T-helper 2 cell treated with Interferon-gamma antibody and Interleukin-4, amounts not matched to agents 5 μg/mL and 100 μg/mL, for 36 hours (primary cell): ENCODE measurements at regions not wholly inside any gene's neighbourhood (a gene's known extent, or its start where the extent isn't known, plus 50 kb on each side); places are given as distances from the start of the nearest gene placed in this dataset.
"Not testable (repeated sequence)": the region's sequence is repeated elsewhere in the genome, so short reads cannot be mapped to it uniquely, and the experiment has no call there.

ENCODE experiments used
- DNase-seq: peaks from one replicate; pipeline ENCODE4 v3.0.0; 2021; ENCODE audit warnings: low spot score
- H3K27ac Mint-ChIP-seq: one replicate; pipeline ENCODE4 v1.8.0; 2021; ENCODE audit warnings: mild to moderate bottlenecking, mixed read lengths
- H3K27me3 Mint-ChIP-seq: one replicate; pipeline ENCODE4 v1.8.0; 2021; ENCODE audit warnings: low read depth, mixed read lengths
- H3K36me3 Mint-ChIP-seq: one replicate; pipeline ENCODE4 v1.8.0; 2021; ENCODE audit warnings: low read depth, mixed read lengths
- H3K4me1 Mint-ChIP-seq: one replicate; pipeline ENCODE4 v1.8.0; 2021; ENCODE audit warnings: low read depth, mixed read lengths
- H3K4me3 Mint-ChIP-seq: one replicate; pipeline ENCODE4 v1.8.0; 2022; ENCODE audit warnings: mild to moderate bottlenecking, moderate library complexity, mixed read lengths
- H3K9me3 Mint-ChIP-seq: one replicate; pipeline ENCODE4 v1.8.0; 2021; ENCODE audit warnings: mixed read lengths

DNA sequence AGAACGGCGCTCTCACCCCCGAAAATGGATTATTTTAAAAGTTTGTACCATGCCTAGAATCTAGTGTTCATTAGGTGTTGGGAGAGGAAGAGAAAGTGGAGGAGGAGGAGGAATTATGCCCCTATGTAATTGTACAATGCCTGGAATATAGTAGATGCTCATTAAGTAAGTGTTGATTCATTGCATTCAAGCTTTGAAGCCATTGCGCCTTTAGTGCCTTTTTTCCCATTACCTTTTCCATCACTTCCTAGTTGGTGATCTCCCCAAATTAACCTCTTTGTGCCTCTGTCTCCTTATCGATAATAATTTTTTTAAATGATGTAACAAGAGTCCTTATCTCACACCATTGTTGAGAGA lies 220.7 kb upstream of the PRICKLE2 start:
- H3K4me3 Mint-ChIP-seq: no peak overlapping the region
- H3K27me3 Mint-ChIP-seq: peaks cover 67% of the 10 kb centered on the region
- H3K36me3 Mint-ChIP-seq: no peaks in the 10 kb centered on the region
- no peaks in the 10 kb centered on the region for H3K9me3 Mint-ChIP-seq
- no peak for DNase-seq
- no peaks in the 10 kb centered on the region for H3K4me1 Mint-ChIP-seq
- H3K27ac Mint-ChIP-seq: no peak overlapping the region

DNA sequence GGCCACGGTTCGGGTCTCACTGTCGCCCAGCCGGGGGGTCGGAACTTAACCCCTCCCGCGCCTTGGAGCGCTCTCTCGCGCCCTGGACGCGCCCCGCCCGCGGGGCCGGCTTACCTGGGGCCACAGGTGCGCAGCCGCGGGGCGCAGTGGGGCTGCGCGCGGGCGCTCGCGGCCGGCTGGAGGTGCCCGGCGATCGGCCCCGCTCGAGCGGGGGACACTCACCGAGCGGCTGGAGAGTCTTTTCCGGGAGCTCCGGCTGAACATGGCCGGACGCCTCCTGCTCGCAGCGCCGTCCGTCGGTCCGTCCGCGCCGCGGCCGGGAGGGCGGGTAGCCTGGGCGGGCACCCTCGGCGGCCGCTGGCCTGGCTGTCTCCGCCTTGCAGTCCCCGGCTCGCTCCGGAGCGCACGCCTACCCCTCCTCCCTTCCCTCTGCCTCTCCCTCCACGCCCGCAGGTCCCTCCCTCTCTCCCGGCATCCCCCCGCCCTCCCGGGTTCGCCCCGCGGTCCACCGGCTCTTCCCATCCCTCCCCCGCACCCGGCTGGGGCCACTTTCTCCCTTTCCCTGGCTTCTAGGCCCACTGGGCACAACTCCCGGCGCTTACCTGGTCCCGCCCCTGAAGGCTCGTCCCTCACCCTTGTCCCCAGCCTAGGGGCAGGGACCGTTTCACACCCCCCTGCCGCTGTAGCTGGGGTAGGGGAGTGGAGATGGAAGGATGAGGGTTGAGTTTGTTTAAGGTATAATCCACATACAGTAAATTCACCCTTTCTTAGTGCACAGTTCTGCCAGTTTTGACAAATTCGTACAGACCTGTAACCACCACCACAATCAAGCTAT lies 220.1 kb upstream of the PRICKLE2 start:
- Mint-ChIP-seq H3K27me3 (peaks cover 68% of the 10 kb centered on the region), H3K4me3 (peak overlapping the region; percentile 4), H3K27ac (no peak overlapping the region), H3K36me3 (no peaks in the 10 kb centered on the region), H3K4me1 (no peaks in the 10 kb centered on the region), H3K9me3 (no peaks in the 10 kb centered on the region)
- DNase-seq: no peak

DNA sequence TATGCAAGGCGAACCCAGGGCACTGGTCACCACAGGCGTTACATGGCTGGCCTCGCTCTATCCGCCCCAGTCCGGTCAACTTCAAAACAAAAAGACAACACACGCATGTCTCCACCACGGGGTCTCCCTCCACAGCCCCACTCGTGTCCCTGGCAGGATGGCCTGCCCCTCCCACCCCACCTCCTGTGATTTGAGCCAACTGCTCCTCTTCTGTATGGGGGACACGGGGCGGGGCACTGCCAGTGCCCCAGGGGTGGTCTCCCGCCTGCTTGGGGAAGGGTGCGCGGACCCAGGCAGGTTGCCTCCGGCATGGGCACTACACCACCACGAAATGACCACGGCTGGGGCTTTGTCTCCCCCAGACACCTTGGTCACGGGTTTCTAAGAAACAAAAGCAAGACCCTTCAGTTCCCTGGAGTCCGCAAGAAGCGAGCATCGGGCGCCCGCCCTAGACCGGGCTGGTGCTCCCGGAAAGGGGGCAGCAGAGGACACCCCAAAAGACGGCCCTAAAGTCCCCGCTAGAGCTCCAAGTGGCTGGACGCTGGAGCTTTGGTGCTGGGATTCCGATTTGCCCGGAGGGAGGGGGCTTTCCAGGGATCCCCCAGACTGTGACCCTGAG lies 219.3 kb upstream of the PRICKLE2 start:
- H3K36me3 Mint-ChIP-seq: no peaks in the 10 kb centered on the region
- no peak overlapping the region for H3K27ac Mint-ChIP-seq
- H3K4me1 Mint-ChIP-seq: no peaks in the 10 kb centered on the region
- DNase-seq: no peak
- peaks cover 68% of the 10 kb centered on the region for H3K27me3 Mint-ChIP-seq
- no peak overlapping the region for H3K4me3 Mint-ChIP-seq
- H3K9me3 Mint-ChIP-seq: no peaks in the 10 kb centered on the region

DNA sequence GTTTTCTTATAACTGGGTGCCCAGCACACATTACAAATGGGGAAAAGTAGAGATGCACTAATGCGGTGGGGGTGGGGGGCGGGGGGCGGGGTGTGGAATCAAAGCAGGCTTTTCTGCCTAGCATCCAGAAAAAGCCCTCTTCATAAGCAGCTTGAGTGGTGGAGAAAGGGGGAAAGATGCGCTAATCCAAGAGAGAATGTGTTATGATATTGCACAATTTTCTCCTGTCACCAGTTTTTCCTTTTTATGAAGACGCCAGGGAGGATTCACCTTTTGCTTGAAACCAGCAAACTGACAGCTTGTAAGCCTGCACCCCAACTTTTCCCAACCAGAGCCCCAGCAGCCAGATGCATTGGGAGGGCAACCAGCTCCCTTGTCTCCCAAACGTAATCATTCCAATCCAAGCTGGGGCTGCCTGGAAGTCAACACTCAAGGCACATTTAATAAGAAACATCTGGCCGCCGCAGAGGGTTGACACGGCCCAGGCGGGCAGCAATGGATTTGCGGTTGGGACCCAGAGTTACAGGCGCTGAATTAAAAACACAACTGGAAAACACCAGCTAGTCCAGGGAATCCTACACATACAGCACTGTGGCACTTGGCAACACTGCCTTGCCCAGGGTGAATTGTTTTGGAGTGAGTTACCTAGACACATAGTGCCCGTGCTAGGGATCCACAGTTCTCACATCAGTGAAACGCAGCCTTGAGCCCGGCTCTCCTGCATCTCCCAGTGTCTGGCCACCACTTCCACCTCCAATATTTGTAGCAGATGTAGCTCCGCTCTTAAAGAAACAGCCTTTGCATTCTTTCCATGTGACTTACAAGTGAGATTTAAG lies 218.5 kb upstream of the PRICKLE2 start:
- Mint-ChIP-seq H3K4me1 (no peaks in the 10 kb centered on the region), H3K4me3 (no peak overlapping the region), H3K36me3 (no peaks in the 10 kb centered on the region), H3K27ac (no peak overlapping the region), H3K9me3 (no peaks in the 10 kb centered on the region), H3K27me3 (peaks cover 69% of the 10 kb centered on the region)
- no peak for DNase-seq

DNA sequence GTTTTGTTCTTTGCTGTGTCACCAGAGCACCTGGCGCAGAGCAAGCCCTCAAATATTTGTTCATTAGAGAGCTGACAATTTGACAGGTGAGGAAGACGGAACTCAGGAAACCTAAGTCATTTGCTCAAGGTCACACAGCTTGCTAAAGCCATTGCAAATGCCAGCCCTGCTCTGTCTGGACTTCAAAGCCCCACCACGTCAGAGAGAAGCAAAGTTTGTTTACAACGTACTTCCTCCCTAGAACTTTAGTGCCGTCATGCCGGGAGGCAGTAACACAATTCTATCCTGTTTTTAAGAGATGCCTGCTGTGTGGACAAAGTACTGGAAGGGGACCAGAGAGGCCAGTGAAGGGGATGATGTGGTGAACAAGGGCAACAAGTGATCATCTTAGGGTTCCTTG lies 216.6 kb upstream of the PRICKLE2 start:
- no peaks in the 10 kb centered on the region for H3K36me3 Mint-ChIP-seq
- no peaks in the 10 kb centered on the region for H3K9me3 Mint-ChIP-seq
- no peak overlapping the region for H3K4me3 Mint-ChIP-seq
- peaks cover 55% of the 10 kb centered on the region for H3K27me3 Mint-ChIP-seq
- no peak overlapping the region for H3K27ac Mint-ChIP-seq
- DNase-seq: no peak
- no peaks in the 10 kb centered on the region for H3K4me1 Mint-ChIP-seq

DNA sequence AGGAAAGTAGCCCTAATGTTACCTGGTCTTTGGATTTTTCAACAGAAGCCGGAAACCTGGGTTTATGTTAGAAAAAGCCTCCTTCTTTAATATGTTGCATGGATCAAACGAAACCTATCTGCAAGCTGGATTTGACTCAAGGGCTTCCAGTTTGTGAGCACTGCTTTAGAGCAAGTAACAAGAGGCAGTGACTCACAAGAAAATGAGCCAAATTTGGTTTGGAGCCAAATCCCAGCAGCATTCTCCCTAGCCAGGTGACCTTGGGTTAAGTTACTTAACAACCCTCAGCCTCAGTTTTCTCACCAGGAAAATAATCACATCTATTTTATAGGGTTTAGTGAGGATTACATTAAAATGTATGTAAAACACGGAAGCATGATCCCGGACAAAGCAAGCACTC lies 215.2 kb upstream of the PRICKLE2 start:
- no peak overlapping the region for H3K4me3 Mint-ChIP-seq
- H3K36me3 Mint-ChIP-seq: no peaks in the 10 kb centered on the region
- no peaks in the 10 kb centered on the region for H3K9me3 Mint-ChIP-seq
- DNase-seq: no peak
- H3K4me1 Mint-ChIP-seq: no peaks in the 10 kb centered on the region
- H3K27ac Mint-ChIP-seq: no peak overlapping the region
- H3K27me3 Mint-ChIP-seq: peaks cover 44% of the 10 kb centered on the region

DNA sequence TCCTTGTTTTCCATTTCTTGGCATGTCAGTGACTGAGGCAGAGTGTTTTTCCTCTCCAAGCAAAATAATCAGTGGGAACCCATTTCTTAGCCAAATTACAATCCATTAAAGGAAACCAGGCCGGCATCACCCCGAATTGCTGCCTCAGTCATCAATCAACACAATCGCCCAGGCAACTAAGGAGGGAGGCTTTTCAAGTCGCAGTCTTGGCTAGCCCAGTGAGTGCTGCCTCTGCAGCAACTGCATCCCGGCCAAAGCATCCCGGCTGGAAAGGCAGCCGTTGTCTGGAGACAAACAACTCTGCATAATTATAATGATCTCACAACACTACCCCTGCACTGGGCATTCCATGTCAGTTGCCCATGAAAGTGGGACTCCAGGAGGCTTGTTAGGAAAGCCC lies 213.5 kb upstream of the PRICKLE2 start:
- no peak overlapping the region for H3K27ac Mint-ChIP-seq
- no peak for DNase-seq
- H3K27me3 Mint-ChIP-seq: peaks cover 33% of the 10 kb centered on the region
- peaks cover 4% of the 10 kb centered on the region for H3K9me3 Mint-ChIP-seq
- no peak overlapping the region for H3K4me3 Mint-ChIP-seq
- H3K4me1 Mint-ChIP-seq: no peaks in the 10 kb centered on the region
- no peaks in the 10 kb centered on the region for H3K36me3 Mint-ChIP-seq

DNA sequence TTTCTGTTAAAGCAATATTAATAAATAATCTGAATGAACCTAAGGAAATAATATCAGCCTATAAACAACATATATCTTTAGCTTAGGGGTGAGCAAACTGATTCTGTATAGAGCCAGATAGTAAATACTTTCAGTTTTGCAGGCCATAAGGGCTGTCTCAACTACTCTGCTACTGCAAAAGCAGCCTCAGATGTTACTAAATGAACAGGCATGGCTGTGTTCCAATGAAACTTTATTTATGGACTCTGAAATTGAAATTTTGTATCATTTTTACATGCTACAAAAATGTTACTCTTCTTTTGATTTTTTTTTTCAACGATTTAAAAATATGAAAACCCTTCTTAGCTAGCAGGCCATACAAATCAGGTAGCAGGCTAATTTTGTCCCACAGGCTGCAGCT lies 212.8 kb upstream of the PRICKLE2 start:
- no peaks in the 10 kb centered on the region for H3K36me3 Mint-ChIP-seq
- no peak overlapping the region for H3K4me3 Mint-ChIP-seq
- no peaks in the 10 kb centered on the region for H3K4me1 Mint-ChIP-seq
- DNase-seq: no peak
- H3K9me3 Mint-ChIP-seq: peaks cover 4% of the 10 kb centered on the region
- peaks cover 27% of the 10 kb centered on the region for H3K27me3 Mint-ChIP-seq
- H3K27ac Mint-ChIP-seq: no peak overlapping the region

DNA sequence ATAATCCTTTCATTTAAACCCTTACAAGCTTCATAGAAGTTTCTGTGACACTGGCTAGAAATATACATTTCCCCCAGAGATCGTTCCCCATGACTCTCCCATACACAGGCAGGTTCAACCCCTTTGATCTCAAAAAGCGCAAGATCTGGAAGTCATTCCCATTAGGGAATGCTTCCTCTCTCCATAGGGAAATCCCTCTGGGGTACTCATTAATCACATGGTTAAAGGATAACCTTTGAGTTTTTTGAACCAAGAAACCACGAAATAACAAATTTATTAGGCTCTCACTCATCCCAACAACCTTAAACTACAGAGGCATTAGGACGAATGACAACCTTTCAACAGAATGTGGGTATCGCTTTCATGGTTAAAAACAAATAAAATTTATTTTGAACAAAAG lies 211.9 kb upstream of the PRICKLE2 start:
- Mint-ChIP-seq H3K4me3 (no peak overlapping the region), H3K27ac (no peak overlapping the region), H3K9me3 (peaks cover 4% of the 10 kb centered on the region), H3K4me1 (no peaks in the 10 kb centered on the region), H3K36me3 (no peaks in the 10 kb centered on the region), H3K27me3 (peaks cover 20% of the 10 kb centered on the region)
- no peak for DNase-seq

DNA sequence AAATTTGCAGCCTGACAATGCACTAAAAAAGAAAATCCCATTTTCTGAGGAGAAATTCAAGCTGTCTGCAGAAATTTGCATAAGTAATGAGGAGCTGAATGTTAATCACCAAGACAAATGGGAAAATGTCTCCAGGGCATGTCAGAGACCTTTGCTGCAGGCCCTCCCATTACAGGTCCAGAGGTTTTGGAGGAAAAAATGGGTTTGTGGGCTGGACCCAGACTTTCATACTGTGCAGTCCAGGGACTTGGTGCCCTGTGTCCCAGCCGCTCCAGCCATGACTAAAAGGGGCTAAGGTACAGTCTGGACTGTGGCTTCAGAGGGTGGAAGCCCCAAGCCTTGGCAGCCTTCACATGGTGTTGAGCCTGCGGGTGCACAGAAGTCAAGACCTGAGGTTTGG lies 209.8 kb upstream of the PRICKLE2 start:
- not testable (repeated sequence) for H3K9me3 Mint-ChIP-seq, H3K36me3 Mint-ChIP-seq, H3K27me3 Mint-ChIP-seq, H3K4me3 Mint-ChIP-seq, DNase-seq, H3K4me1 Mint-ChIP-seq, H3K27ac Mint-ChIP-seq

DNA sequence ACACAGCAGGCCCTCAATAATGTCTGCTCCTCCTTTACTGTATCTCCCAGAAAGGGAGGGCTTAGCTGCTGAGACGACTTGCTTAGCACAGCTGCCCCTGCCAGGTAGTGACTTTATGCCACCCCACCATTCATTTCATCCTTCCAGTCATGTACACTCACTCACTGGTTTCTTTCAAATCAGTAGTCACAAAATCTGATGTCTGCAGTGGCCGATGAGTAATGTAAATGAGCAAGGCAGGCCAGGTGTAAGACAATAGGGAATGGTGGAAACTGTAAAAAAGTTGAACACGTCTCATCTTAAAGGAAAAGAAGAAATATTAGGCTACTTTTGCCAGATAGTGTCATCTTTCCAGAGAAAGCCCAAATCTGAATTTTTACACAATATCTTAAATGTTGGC lies 207.6 kb upstream of the PRICKLE2 start:
- DNase-seq: no peak
- Mint-ChIP-seq H3K27ac (no peak overlapping the region), H3K9me3 (peaks cover 4% of the 10 kb centered on the region), H3K4me3 (no peak overlapping the region), H3K27me3 (no peaks in the 10 kb centered on the region), H3K4me1 (no peaks in the 10 kb centered on the region), H3K36me3 (no peaks in the 10 kb centered on the region)

DNA sequence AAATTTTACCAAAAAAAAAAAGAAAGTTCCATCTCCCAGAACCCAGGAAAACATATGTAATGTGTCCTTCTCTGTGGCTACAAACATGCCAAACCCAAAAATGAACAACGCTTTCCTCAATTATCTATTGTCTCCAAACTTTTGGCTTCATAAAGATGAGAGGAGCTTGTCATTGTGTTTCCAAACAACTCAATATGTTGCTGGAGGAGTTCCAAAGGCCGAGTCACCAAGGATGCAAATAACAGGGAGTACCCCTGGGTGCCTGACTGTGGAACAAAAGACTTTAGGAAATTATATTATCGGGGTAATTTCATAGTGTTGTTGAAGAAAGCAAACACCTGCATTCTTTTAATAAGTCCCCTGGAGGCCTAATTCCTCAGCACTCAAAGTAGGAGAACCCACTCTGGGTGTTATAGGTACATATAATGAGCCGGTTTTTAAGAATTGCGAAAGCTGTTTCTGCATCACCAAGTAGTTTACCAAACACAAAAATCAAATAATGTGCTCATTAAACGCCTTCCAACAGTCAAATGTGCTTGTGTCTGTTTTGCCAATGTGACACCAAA lies 206.3 kb upstream of the PRICKLE2 start:
- no peaks in the 10 kb centered on the region for H3K36me3 Mint-ChIP-seq
- H3K27ac Mint-ChIP-seq: no peak overlapping the region
- no peaks in the 10 kb centered on the region for H3K4me1 Mint-ChIP-seq
- DNase-seq: no peak
- H3K9me3 Mint-ChIP-seq: peaks cover 4% of the 10 kb centered on the region
- peaks cover 6% of the 10 kb centered on the region for H3K27me3 Mint-ChIP-seq
- H3K4me3 Mint-ChIP-seq: no peak overlapping the region

DNA sequence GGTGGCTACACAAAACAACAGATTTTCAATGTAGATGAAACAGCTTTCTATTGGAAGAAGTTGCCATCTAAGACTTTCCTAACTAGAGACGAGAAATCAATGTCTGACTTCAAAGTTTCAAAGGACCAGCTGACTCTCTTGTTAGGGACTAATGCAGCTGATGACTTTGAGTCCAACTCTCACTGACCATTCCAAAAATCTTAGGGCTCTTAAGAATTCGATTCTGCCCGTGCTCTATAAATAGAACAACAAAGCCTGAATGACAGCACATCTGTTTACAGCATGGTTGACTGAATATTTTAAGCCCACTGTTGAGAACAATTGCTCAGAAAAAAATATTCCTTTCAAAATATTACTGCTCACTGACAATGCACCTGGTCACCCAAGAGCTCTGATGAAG lies 202.4 kb upstream of the PRICKLE2 start:
- DNase-seq: no peak
- no peak overlapping the region for H3K4me3 Mint-ChIP-seq
- H3K9me3 Mint-ChIP-seq: no peaks in the 10 kb centered on the region
- no peaks in the 10 kb centered on the region for H3K36me3 Mint-ChIP-seq
- H3K4me1 Mint-ChIP-seq: no peaks in the 10 kb centered on the region
- H3K27me3 Mint-ChIP-seq: peaks cover 11% of the 10 kb centered on the region
- H3K27ac Mint-ChIP-seq: no peak overlapping the region

DNA sequence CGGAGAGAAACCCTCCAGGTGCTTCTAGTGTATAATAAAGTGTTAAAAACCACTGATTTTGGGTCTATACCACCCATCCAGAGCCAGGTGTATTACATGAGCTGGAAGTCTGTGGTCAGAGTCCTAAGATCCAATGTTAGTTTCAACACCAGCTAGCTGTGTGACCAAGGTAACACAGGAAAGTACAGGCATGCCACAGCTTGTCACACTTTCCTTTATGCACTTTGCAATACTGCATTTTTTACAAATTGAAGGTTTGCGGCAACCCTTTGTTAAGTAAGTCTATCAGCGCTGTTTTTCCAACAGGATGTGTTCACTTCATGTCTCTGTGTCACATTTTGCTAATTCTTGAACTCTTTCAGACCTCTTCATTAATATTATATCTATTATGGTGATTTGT lies 201.3 kb upstream of the PRICKLE2 start:
- no peaks in the 10 kb centered on the region for H3K4me1 Mint-ChIP-seq
- H3K27me3 Mint-ChIP-seq: peaks cover 11% of the 10 kb centered on the region
- no peak overlapping the region for H3K27ac Mint-ChIP-seq
- no peak for DNase-seq
- H3K4me3 Mint-ChIP-seq: no peak overlapping the region
- H3K36me3 Mint-ChIP-seq: no peaks in the 10 kb centered on the region
- no peaks in the 10 kb centered on the region for H3K9me3 Mint-ChIP-seq
